SJSA1 (cell line): ENCODE measurements at regions not wholly inside any gene's neighbourhood (a gene's known extent, or its start where the extent isn't known, plus 50 kb on each side); places are given as distances from the start of the nearest gene placed in this dataset.
"Not testable (repeated sequence)": the region's sequence is repeated elsewhere in the genome, so short reads cannot be mapped to it uniquely, and the experiment has no call there.

ENCODE experiments used
- DNase-seq, 2 experiments: peaks; one replicate each; pipeline ENCODE4 v3.0.0-alpha.2; 2015 to 2020; ENCODE audit warnings: low spot score in 2 of 2, low read depth in 1 of 2
- H3K27ac ChIP-seq: fragments of 250-450 bp; sonication (Bioruptor Pico); 2 replicates; pipeline ENCODE4 v1.5.1; 2020; ENCODE audit warnings: mild to moderate bottlenecking, moderate library complexity
- H3K27me3 ChIP-seq: fragments of 250-450 bp; sonication (Bioruptor Pico); replicated peaks from 2 replicates; pipeline ENCODE4 v1.5.1; 2020; ENCODE audit warnings: mild to moderate bottlenecking, moderate library complexity
- H3K36me3 ChIP-seq: fragments of 250-450 bp; sonication (Bioruptor Pico); 2 replicates; pipeline ENCODE4 v1.5.1; 2020; ENCODE audit warnings: mild to moderate bottlenecking
- H3K4me1 ChIP-seq: fragments of 250-450 bp; sonication (Bioruptor Pico); replicated peaks from 2 replicates; pipeline ENCODE4 v1.6.1; 2021; ENCODE audit warnings: mild to moderate bottlenecking
- H3K4me3 ChIP-seq: fragments of 250-450 bp; sonication (Bioruptor Pico); 2 replicates; pipeline ENCODE4 v1.5.1; 2020; ENCODE audit warnings: mild to moderate bottlenecking
- H3K9me3 ChIP-seq: fragments of 250-450 bp; sonication (Bioruptor Pico); replicated peaks from 2 replicates; pipeline ENCODE4 v1.5.1; 2020; ENCODE audit warnings: mild to moderate bottlenecking

DNA sequence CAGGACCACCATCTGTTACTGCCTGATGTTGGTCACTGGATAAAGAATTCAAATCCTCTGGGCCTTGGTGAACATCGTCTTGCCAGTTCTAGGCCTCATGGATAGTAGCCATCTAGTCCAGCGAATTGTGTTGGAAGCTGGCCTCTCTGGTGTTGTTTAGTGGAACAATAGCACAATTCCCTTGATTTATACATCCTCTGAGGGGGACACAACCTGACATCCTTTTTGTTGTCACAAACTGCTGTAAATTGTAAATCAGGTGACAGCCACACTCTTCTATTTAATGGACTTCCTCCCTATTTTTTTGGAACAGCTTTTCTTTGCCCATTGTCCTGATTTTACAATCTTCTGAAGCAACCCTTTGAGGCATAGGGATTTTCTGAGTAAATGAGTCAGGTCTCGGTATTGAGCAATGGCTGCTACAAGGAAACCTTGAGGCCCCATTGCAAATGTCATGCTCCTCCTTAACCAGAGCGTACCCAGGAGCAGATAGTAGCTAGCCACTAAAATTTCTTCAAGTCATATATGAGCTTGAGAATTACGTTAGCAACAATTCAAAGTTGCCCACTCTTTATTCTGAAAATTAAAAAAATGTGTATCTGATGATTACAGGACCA, 263.3 kb downstream of the COG6 start:
- Histone ChIP-seq H3K4me3 (no peak overlapping the region), H3K27me3 (no peaks in the 10 kb centered on the region), H3K27ac (no peak overlapping the region), H3K9me3 (no peaks in the 10 kb centered on the region), H3K4me1 (no peaks in the 10 kb centered on the region), H3K36me3 (no peaks in the 10 kb centered on the region)
- no peak for DNase-seq

DNA sequence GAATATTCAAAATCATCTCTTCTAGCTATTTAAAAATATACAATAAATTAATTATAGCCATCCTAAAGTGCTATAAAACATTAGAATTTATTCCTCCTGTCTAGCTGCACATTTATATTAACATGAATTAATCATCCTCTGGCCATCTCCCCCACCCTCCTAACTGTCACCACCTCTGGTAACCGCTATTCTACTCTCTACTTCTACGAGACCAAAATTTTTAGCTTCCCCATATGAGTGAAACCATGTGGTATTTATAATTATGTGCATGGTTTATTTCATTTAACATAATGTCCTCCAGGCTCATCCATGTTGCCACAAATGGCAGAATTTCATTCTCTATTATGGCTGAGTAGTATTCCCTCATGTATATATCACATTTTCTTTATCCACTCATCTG, 265.2 kb downstream of the COG6 start:
- H3K4me1 ChIP-seq = no peaks in the 10 kb centered on the region
- DNase-seq = no peak
- no peak overlapping the region for H3K27ac ChIP-seq
- H3K27me3 ChIP-seq = no peaks in the 10 kb centered on the region
- no peak overlapping the region for H3K4me3 ChIP-seq
- H3K36me3 ChIP-seq = no peaks in the 10 kb centered on the region
- H3K9me3 ChIP-seq = no peaks in the 10 kb centered on the region; the same call in 1 of the 2 replicates

DNA sequence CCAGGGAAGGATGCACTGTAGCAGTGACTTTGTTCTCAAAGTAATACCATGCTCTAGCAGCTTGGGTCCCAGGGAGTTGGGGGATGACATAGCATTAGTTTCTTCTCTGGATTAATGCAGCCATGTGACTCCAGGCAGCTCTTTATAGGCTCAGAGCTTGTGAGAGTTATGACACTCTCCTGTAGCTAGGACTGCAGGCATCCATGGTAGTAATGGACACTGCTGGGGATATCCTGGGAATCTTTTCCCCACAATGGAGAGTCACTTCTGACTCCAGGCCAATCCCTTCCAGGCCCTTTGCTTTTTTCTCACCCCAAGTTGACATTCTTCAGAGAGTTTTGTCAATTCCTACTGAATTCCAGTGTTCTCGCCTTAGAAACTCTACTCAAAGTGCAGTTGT, 270.9 kb downstream of the COG6 start:
- Histone ChIP-seq H3K9me3 (no peaks in the 10 kb centered on the region; the same call in 1 of the 2 replicates), H3K36me3 (no peaks in the 10 kb centered on the region), H3K4me3 (no peak overlapping the region), H3K4me1 (no peaks in the 10 kb centered on the region), H3K27me3 (no peaks in the 10 kb centered on the region), H3K27ac (no peak overlapping the region)
- DNase-seq = no peak

DNA sequence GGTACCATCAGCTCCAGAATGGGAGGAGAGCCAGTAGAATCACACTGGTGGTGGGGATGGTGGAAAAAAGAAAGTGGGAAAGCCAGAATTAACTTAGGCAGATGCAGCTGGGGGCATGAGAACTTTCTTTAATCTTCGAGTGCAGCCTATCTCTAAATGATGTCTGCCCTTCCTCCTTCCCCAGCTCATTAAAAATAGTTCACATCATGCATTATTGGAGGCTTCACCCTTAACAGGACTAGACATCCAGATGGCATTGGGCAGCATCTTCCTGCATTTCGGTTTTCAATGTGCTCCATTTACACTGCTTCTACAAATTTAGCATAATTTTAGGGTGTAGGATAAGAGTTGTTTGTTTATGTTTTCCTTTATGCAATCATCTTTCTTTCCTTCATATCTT, 272.8 kb downstream of the COG6 start:
- Histone ChIP-seq H3K27me3 (no peaks in the 10 kb centered on the region), H3K4me3 (no peak overlapping the region), H3K4me1 (no peaks in the 10 kb centered on the region), H3K36me3 (no peaks in the 10 kb centered on the region), H3K9me3 (no peaks in the 10 kb centered on the region; the same call in 1 of the 2 replicates), H3K27ac (no peak overlapping the region)
- DNase-seq = no peak

DNA sequence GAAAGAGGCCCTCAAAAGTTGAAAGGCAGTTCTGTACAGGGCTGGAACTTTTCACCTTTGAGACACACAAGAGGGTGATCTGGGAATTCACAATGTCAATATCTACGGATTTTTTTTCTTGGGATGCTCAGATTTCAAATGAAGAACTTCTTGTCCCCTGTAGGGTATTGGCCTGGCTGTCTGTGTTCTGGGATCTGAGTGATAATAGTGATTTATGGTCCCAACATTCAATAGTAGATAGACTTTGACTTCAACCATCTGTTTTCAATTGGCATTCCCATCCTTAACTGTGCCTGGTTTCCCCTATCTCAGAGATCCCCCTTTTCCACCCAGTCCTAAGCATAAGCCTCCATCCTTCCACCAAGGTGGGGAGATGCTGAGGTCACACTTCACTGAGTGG, 274.1 kb downstream of the COG6 start:
- H3K27me3 ChIP-seq = no peaks in the 10 kb centered on the region
- H3K36me3 ChIP-seq = no peaks in the 10 kb centered on the region
- H3K9me3 ChIP-seq = no peaks in the 10 kb centered on the region; the same call in 1 of the 2 replicates
- H3K4me1 ChIP-seq = no peaks in the 10 kb centered on the region
- no peak overlapping the region for H3K4me3 ChIP-seq
- no peak for DNase-seq
- H3K27ac ChIP-seq = no peak overlapping the region

DNA sequence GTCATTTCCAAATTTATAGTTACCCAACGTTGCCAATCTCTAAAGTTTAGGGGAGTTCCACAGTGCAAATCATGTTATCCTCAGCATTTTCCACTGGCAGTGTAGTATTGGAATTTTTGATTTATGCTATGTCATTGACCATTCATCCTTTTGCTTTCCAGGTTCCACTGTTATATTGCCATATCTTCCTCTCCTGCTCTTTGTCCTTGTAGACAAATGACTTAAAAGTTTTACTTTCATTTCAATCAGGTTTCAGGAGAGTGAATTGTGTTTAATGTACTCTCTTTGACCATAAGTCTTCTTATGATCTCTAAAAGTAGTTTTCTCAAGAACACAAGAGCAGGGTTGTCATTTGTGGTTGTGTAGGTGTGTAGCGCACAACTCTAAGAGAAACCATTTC, 274.6 kb downstream of the COG6 start:
- Histone ChIP-seq H3K36me3 (no peaks in the 10 kb centered on the region), H3K4me3 (no peak overlapping the region), H3K27me3 (no peaks in the 10 kb centered on the region), H3K27ac (no peak overlapping the region), H3K4me1 (no peaks in the 10 kb centered on the region), H3K9me3 (no peaks in the 10 kb centered on the region; the same call in 1 of the 2 replicates)
- no peak for DNase-seq

DNA sequence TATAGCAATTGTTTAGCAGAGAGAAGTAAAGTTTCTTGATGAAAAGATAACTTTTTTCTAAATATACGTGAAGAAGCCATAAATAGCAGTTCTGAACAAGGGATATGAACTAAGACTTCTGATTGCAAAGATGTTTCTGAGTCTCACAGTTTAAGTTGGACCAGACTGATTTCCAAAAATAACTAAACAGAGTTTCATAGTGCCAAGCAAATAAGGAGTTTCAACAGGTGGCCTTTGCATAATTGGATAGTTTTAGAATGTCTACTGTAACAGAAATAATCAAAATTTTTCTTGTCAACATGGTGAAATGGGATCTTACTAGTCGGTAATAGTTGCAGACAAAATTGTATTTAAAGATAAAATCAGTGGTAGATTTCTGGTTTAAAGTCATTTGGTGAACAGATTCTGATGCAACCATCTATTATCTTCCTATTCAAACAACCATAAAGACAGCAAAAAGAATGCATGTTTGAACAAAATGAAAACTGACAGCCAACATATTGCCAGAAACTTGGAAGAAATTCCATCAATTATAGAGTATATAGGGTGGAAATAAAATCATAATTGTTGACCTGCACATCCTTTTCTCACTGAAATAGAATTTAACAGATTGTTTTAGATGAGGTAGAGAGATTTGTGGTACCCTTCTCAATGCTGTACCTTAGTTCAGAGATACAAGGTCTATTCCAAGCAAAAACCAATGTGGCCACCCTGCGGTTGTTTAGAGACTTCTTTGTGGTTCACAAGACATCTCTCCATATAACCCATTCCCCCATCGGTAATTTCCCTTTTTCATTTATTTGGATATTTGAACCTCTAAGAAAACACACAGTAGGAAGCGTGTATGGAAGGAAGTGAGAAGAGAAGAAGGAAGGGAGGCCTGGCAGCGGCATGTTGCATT, 275.3 kb downstream of the COG6 start:
- Histone ChIP-seq H3K27me3 (no peaks in the 10 kb centered on the region), H3K4me3 (no peak overlapping the region), H3K9me3 (no peaks in the 10 kb centered on the region), H3K27ac (no peak overlapping the region), H3K4me1 (no peaks in the 10 kb centered on the region), H3K36me3 (no peaks in the 10 kb centered on the region)
- DNase-seq = no peak

DNA sequence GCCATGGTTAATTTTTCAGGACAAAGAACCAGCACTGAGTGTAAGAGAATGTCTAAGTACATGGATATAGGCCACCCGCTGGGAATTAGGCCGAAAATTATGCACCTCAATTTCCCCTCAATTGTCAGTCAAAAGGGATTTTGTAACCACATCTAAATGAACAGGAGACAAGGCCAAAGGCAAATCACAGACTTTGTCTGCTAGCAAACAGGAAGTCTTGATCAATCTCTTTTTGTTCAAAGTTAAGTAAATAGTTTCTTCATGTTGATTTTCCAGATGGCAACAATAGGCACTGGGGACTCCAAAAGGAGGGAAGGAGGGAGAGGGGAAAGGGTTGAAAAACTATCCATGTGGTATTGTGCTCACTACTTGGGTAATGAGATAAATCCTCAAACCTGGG, 276.0 kb downstream of the COG6 start:
- DNase-seq = no peak
- H3K27ac ChIP-seq = no peak overlapping the region
- H3K4me1 ChIP-seq = no peaks in the 10 kb centered on the region

DNA sequence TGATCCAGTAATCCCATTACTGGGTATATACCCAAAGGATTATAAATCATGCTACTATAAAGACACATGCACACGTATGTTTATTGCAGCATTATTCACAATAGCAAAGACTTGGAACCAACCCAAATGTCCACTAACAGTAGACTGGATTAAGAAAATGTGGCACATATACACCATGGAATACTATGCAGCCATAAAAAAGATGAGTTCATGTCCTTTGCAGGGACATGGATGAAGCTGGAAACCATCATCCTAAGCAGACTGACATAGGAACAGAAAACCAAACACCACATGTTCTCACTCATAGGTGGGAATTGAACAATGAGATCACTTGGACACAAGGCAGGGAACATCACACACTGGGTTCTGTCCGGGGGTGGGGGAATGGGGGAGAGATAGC, 277.1 kb downstream of the COG6 start:
- not testable (repeated sequence) for H3K4me3 ChIP-seq

More for the DNA sequence above, 276.0 kb downstream of the COG6 start:
- no peak overlapping the region for H3K4me3 ChIP-seq
- no peaks in the 10 kb centered on the region for H3K36me3 ChIP-seq
- no peaks in the 10 kb centered on the region for H3K27me3 ChIP-seq
- no peaks in the 10 kb centered on the region for H3K9me3 ChIP-seq

DNA sequence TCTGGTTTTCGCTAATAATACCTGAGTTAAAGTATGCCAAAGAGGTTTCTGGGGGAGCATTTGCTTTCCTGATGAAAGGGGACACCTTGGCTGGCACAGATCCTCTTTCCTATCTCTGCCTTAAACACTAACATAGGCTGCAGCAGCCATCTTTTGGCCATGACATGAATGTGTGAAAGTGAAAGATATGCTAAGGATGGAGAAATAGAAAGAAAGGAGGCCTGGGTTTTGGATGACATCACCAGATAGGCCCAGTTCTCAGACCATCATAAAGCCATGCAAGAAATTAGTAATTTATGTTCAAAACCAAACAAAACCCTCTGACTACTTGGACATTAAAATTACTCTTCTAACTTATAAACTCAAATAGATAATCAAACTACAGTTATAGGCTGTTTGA, 279.7 kb downstream of the COG6 start:
- H3K9me3 ChIP-seq = no peaks in the 10 kb centered on the region
- no peak overlapping the region for H3K27ac ChIP-seq
- no peaks in the 10 kb centered on the region for H3K4me1 ChIP-seq
- H3K27me3 ChIP-seq = no peaks in the 10 kb centered on the region
- no peak overlapping the region for H3K4me3 ChIP-seq
- no peaks in the 10 kb centered on the region for H3K36me3 ChIP-seq
- DNase-seq = no peak

More for the DNA sequence above, 277.1 kb downstream of the COG6 start:
- DNase-seq, H3K27ac ChIP-seq, H3K4me1 ChIP-seq, H3K27me3 ChIP-seq, H3K9me3 ChIP-seq, H3K36me3 ChIP-seq: not testable (repeated sequence)

DNA sequence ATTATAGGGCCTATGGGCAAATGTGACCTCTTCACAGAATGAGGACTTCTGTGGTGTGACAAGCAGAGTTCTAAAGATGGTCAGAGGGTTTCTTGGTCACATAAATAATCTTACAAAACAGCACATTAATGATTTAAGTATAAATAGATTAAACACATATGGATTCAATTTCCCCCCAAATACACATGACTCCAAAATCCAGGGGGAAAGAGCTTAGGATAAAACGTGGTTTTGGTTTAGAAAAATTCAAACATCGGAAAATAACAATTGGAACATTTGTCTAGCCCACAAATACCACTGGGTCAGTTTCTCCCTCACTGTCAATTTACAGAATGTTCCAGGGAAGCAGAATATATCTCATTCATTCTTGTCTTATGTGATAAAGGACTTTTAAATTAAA, 283.1 kb downstream of the COG6 start:
- H3K4me1 ChIP-seq = no peaks in the 10 kb centered on the region; the same call in 1 of the 2 replicates
- DNase-seq = no peak
- no peak overlapping the region for H3K4me3 ChIP-seq
- no peaks in the 10 kb centered on the region for H3K9me3 ChIP-seq
- no peak overlapping the region for H3K27ac ChIP-seq
- H3K36me3 ChIP-seq = no peaks in the 10 kb centered on the region
- H3K27me3 ChIP-seq = no peaks in the 10 kb centered on the region

DNA sequence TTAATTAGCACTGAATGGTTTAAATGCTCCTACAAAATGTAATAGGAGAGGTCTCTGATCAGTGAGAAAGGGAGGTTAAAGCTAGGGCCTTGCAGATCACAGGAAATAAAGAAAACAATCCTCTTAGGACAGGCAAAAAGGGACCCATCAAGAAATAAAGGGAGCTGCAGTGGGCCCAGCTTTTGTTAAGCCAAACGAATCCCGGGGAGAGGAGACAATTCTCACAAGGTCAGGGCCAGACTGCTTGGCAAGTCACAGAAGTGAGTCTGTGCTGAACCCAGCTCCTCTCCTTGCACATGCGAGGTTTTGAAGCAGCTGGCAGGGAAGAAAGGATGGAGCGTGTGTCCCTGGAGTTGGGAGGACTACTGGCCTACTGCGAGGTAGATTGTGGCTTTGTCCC, 285.8 kb downstream of the COG6 start:
- Histone ChIP-seq H3K9me3 (no peaks in the 10 kb centered on the region), H3K4me1 (no peaks in the 10 kb centered on the region; the same call in 1 of the 2 replicates), H3K4me3 (no peak overlapping the region), H3K36me3 (no peaks in the 10 kb centered on the region), H3K27ac (no peak overlapping the region), H3K27me3 (no peaks in the 10 kb centered on the region)
- DNase-seq = no peak

DNA sequence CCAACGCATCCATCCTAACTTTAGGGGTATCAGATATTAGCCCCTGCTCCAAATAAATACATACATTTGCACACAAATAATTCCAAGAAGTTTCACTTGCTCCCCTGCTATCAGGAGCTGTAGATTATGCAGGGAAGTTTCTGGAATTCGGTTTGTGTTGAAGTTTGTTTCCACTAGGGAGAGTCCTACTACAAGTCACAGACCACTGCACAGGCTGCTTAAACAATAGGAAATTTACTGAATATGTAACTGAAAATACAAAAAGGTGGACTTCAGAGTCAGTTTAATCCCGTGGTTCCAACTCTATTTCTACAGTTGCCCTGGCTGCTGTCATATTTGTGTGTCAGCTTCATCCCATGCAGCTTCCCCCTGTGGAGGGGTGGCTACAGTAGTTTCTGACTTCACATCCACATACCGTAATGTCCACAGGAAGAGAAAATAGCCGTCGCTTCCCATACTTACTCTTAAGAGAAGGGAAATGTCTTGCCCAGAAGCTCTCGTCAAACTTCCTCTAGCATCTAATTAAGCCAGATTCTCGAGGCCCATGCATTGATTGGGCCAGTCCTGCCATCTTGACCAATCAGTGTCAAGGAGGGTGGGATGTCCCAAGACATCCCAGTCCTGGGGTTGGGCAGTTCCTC, 286.6 kb downstream of the COG6 start:
- Histone ChIP-seq H3K9me3 (no peaks in the 10 kb centered on the region), H3K4me3 (no peak overlapping the region), H3K27me3 (no peaks in the 10 kb centered on the region), H3K4me1 (no peaks in the 10 kb centered on the region; the same call in 1 of the 2 replicates), H3K36me3 (no peaks in the 10 kb centered on the region), H3K27ac (no peak overlapping the region)
- DNase-seq = no peak
